Tibial nerve (tissue), 4 donors: ENCODE measurements at regions not wholly inside any gene's neighbourhood (a gene's known extent, or its start where the extent isn't known, plus 50 kb on each side); places are given as distances from the start of the nearest gene placed in this dataset.

Experiments used
- DNase-seq, 2 donors: peaks; one replicate each; pipeline ENCODE4 v3.0.0-alpha.2; 2019; ENCODE audit warnings: low spot score in 2 of 2
- H3K27ac ChIP-seq, 4 donors: fragments of 200-600 bp; sonication (generic) in 3 of 4; one replicate each; pipeline ENCODE4 v1.5.1; 2017 to 2019; ENCODE audit warnings: mild to moderate bottlenecking in 1 of 4
- H3K27me3 ChIP-seq, 2 donors: fragments of 200-600 bp; sonication (generic) in 1 of 2; one replicate each; pipeline versions ENCODE4 v1.5.1 to v1.6.0; 2017 to 2019
- H3K36me3 ChIP-seq, 3 donors: fragments of 200-600 bp; sonication (generic); one replicate each; pipeline ENCODE4 v1.5.1; 2018 to 2019
- H3K4me1 ChIP-seq, 4 donors: fragments of 200-600 bp; sonication (generic) in 3 of 4; one replicate each; pipeline ENCODE4 v1.5.1; 2017 to 2019
- H3K4me3 ChIP-seq, 4 donors: fragments of 200-600 bp; sonication (generic) in 3 of 4; one replicate each; pipeline ENCODE4 v1.5.1; 2017 to 2019; ENCODE audit warnings: mild to moderate bottlenecking in 1 of 4, moderate library complexity in 1 of 4
- H3K9me3 ChIP-seq, 4 donors: fragments of 200-600 bp; sonication (generic) in 3 of 4; one replicate each; pipeline ENCODE4 v1.5.1; 2017 to 2019
- EP300 ChIP-seq, 2 donors: sonication (generic); formaldehyde crosslinking; IDR thresholded peaks; one replicate each; pipeline ENCODE4 v1.6.1; 2017; ENCODE audit warnings: antibody characterized with exemption in 2 of 2, mild to moderate bottlenecking in 1 of 2
- POLR2A ChIP-seq, 2 donors: fragments of 450-650 bp; IDR thresholded peaks; one replicate each; pipeline ENCODE4 v1.6.1; 2017; ENCODE audit warnings: antibody characterized with exemption in 2 of 2, mild to moderate bottlenecking in 2 of 2, moderate library complexity in 2 of 2
- WGBS, 2 donors: methylation state at CpG; one replicate each; pipeline ENCODE4 v1.1.5; 2018; 5-methylcytosine and 5-hydroxymethylcytosine counted together
- TF ChIP-seq, protein P1 (sequence below), 5 experiments: fragments of 200-600 bp in 3 of 5; fragments of 450-650 bp in 2 of 5; sonication (generic) in 3 of 5; IDR thresholded peaks; one replicate each; pipeline ENCODE4 v1.5.1; 2016 to 2019; ENCODE audit warnings: antibody characterized with exemption in 5 of 5, mild to moderate bottlenecking in 3 of 5, moderate library complexity in 2 of 5

DNA sequence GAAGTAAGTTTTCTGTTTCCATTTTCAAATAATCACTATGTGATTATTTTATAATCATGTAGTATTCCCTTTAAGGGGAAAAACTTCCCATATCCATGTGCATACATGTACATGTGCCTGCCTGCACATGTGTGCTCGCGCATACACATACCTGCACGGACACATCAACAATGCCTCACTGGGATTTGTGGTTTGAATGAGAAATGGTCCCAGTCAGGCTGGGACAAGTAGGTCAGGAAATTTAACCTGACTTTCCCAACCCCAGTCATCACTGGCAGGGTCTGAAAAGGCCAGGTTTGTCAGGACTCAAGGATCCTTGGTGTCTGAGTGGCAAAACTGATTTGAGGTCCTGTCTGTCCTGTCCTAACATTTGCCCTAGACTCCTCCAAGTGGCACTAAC, 109.3 kb upstream of the MRPS22 start:
- H3K27ac ChIP-seq: no peak overlapping the region
- TF ChIP-seq, protein P1, sequence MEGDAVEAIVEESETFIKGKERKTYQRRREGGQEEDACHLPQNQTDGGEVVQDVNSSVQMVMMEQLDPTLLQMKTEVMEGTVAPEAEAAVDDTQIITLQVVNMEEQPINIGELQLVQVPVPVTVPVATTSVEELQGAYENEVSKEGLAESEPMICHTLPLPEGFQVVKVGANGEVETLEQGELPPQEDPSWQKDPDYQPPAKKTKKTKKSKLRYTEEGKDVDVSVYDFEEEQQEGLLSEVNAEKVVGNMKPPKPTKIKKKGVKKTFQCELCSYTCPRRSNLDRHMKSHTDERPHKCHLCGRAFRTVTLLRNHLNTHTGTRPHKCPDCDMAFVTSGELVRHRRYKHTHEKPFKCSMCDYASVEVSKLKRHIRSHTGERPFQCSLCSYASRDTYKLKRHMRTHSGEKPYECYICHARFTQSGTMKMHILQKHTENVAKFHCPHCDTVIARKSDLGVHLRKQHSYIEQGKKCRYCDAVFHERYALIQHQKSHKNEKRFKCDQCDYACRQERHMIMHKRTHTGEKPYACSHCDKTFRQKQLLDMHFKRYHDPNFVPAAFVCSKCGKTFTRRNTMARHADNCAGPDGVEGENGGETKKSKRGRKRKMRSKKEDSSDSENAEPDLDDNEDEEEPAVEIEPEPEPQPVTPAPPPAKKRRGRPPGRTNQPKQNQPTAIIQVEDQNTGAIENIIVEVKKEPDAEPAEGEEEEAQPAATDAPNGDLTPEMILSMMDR (IDR thresholded peaks at IDR 0.05): no peak
- no peak for TF ChIP-seq EP300 (IDR thresholded peaks at IDR 0.05)
- TF ChIP-seq POLR2A (IDR thresholded peaks at IDR 0.05): no peak
- 65 to 77% methylated on average over 3 of the region's 3 CpGs for WGBS, 2 donors
- H3K4me1 ChIP-seq: no peaks in the 10 kb centered on the region
- DNase-seq: no peak
- H3K27me3 ChIP-seq: no peaks in the 10 kb centered on the region
- no peaks in the 10 kb centered on the region for H3K36me3 ChIP-seq
- H3K4me3 ChIP-seq: no peak overlapping the region
- no peaks in the 10 kb centered on the region for H3K9me3 ChIP-seq

DNA sequence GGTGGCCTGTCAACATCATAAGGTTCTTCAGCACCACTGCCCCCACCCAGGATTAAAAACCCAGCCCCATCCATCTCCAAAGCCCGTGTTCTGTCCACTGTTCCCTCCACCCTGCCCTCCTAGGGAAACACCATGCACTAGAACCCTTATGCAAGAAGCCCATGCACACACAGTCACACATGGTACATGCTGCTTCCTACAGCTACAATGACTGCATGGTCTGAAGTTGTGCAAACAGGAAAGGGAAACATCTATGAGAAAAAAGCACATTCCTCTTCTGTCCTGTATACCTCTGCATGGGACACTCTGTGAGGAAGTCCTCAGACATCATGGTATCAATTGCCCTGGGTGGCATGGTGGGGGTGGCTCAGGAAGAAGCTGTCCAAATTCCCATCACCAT, 108.6 kb upstream of the MRPS22 start:
- no peak overlapping the region for H3K27ac ChIP-seq
- H3K36me3 ChIP-seq: no peaks in the 10 kb centered on the region
- H3K9me3 ChIP-seq: no peaks in the 10 kb centered on the region
- no peaks in the 10 kb centered on the region for H3K27me3 ChIP-seq
- H3K4me3 ChIP-seq: no peak overlapping the region
- WGBS, 2 donors: 71 to 92% methylated on average over 1 of the region's 1 CpG
- no peaks in the 10 kb centered on the region for H3K4me1 ChIP-seq
- TF ChIP-seq, protein P1 (IDR thresholded peaks at IDR 0.05): no peak
- TF ChIP-seq EP300 (IDR thresholded peaks at IDR 0.05) (no peak), POLR2A (IDR thresholded peaks at IDR 0.05) (no peak)
- DNase-seq: no peak

DNA sequence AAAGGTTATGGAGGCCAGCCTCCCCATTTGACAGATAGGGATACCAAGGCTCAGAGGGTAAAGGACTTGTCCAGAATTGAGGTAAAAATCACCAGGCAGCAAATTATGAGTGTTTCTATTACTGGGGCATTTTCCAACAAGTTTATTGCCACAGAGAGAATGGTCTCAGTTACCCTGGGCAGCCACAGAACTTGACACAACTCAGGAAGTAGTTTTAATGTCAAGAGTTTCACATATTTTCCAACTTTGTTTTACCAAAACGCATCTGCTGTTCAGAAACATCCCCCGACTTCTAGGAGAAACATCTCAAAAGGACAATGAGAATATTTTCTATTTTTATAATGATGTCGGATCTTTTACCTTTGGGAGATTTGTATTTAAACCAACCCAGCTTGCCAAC, 107.5 kb upstream of the MRPS22 start:
- H3K36me3 ChIP-seq: no peaks in the 10 kb centered on the region
- H3K27ac ChIP-seq: no peak overlapping the region
- H3K4me3 ChIP-seq: no peak overlapping the region
- whole genome bisulfite sequencing, 2 donors: 32 to 43% methylated on average over 3 of the region's 3 CpGs
- H3K4me1 ChIP-seq: no peaks in the 10 kb centered on the region
- DNase-seq: no peak
- no peaks in the 10 kb centered on the region for H3K27me3 ChIP-seq
- TF ChIP-seq EP300 (IDR thresholded peaks at IDR 0.05) (no peak), POLR2A (IDR thresholded peaks at IDR 0.05) (no peak)
- TF ChIP-seq, protein P1 (IDR thresholded peaks at IDR 0.05): no peak
- no peaks in the 10 kb centered on the region for H3K9me3 ChIP-seq

DNA sequence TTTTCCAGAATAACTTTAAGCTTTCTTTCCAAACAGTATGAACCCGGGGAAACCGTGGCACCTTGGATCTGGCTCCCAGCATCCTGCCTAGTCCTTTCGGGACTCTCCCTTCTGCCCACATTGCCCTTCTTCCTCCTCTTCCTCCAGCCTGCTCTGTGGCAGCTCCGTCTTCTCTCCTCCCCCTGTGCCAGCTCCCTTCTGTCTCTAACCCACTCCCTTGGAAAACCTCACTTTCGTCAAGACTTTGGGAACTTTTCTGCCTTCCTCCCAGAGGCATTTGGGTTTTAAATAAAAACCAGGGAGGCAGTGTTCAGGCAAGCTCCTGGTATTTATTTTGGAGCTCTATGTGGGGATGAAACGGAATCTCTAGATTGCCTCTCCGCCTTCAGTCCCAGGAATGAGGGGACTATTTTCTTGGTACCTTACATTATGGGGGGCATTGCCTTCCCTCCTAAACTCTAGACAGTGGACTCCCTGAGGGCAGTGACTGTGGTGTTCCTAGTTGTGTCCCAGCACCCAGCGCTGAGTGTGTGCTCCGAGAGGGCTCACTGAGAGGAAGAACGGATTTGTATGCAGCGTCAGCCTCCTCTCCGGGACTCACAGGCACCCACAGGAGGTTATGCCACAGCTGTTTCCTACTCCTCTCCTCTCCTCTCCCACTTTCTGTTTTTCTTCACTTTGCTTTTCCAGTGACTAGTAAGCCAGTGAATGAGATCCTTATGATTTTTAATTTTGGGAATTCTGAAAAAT, 105.4 kb upstream of the MRPS22 start:
- WGBS, 2 donors: 49 to 55% methylated on average over 12 of the region's 12 CpGs
- H3K4me3 ChIP-seq: no peak overlapping the region
- no peak for DNase-seq
- TF ChIP-seq, protein P1 (IDR thresholded peaks at IDR 0.05): no peak
- TF ChIP-seq POLR2A (IDR thresholded peaks at IDR 0.05): no peak
- TF ChIP-seq EP300 (IDR thresholded peaks at IDR 0.05): no peak
- H3K27ac ChIP-seq: no peak overlapping the region
- H3K36me3 ChIP-seq: no peaks in the 10 kb centered on the region
- H3K4me1 ChIP-seq: no peaks in the 10 kb centered on the region
- no peaks in the 10 kb centered on the region for H3K9me3 ChIP-seq
- peaks cover 0 to 3% of the 10 kb centered on the region in 2 donors for H3K27me3 ChIP-seq

DNA sequence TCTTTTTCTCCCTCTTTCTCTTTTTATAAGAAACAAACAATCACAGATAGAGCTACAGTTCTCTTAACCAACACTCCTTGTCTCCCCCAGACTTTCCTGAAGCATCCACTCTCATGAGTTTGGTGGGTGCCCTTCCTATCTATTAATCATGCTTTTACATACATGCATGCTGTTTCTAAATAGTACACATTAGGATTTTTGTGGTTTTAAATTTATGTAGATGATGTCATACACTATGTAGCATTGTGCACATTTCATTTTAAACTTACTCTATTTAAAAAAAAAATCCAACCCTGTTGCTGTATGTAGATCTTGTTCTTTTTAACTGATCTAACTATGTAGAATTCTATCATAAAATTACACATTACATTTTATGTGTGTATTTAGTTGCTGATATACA, 104.3 kb upstream of the MRPS22 start:
- peaks cover 0 to 3% of the 10 kb centered on the region in 2 donors for H3K27me3 ChIP-seq
- H3K27ac ChIP-seq: no peak overlapping the region
- TF ChIP-seq EP300 (IDR thresholded peaks at IDR 0.05): no peak
- TF ChIP-seq, protein P1 (IDR thresholded peaks at IDR 0.05): no peak
- TF ChIP-seq POLR2A (IDR thresholded peaks at IDR 0.05): no peak
- DNase-seq: no peak
- no peaks in the 10 kb centered on the region for H3K36me3 ChIP-seq
- H3K9me3 ChIP-seq: no peaks in the 10 kb centered on the region
- no peaks in the 10 kb centered on the region for H3K4me1 ChIP-seq
- no peak overlapping the region for H3K4me3 ChIP-seq
